ENCODE measurements at regions not wholly inside any gene's neighbourhood (a gene's known extent, or its start where the extent isn't known, plus 50 kb on each side); places are given as distances from the start of the nearest gene placed in this dataset.

- TF ChIP-seq CTCF (IDR thresholded peaks at IDR 0.05 in 2 of 3, conservative IDR thresholded peaks at IDR 0.05 in 1 of 3; ENCODE audit: control insufficient read depth in 2 of 3, extremely low read depth in 1 of 3, insufficient read depth in 1 of 3, low read depth in 3 of 3, low read length in 3 of 3) (no peak), SIN3A (IDR thresholded peaks at IDR 0.05; ENCODE audit: low read depth, low read length) (no peak), CHD2 (IDR thresholded peaks at IDR 0.05; ENCODE audit: borderline replicate concordance, low read depth, low read length) (no peak), POLR2AphosphoS5 (IDR thresholded peaks at IDR 0.05; ENCODE audit: low read length) (no peak), EZH2 (IDR thresholded peaks at IDR 0.05; ENCODE audit: borderline replicate concordance, control insufficient read depth, low read depth, low read length) (no peak), REST (IDR thresholded peaks at IDR 0.05; ENCODE audit: low read depth, low read length) (no peak), TBL1XR1 (IDR thresholded peaks at IDR 0.05; ENCODE audit: low read depth, low read length) (no peak), KLF5 (IDR thresholded peaks at IDR 0.05; ENCODE audit: partially characterized antibody) (no peak), JUND (IDR thresholded peaks at IDR 0.05; ENCODE audit: low read depth, low read length) (no peak), CBX5 (IDR thresholded peaks at IDR 0.05; ENCODE audit: low read depth) (no peak), ELK1 (IDR thresholded peaks at IDR 0.05; ENCODE audit: low read depth, low read length) (no peak), NRF1 (conservative IDR thresholded peaks at IDR 0.05; ENCODE audit: low read depth, low read length) (no peak), POLR2A (IDR thresholded peaks at IDR 0.05; ENCODE audit: low read depth, low read length) (no peak), NR2C2 (IDR thresholded peaks at IDR 0.05; ENCODE audit: borderline replicate concordance, control insufficient read depth, insufficient read length, low read depth) (no peak)
Measured at GRCh38 chr9:27668280-27668679, 95.0 kb upstream of the C9orf72 start.
